Tibial nerve (tissue), 3 donors: ENCODE measurements at regions not wholly inside any gene's neighbourhood (a gene's known extent, or its start where the extent isn't known, plus 50 kb on each side); places are given as distances from the start of the nearest gene placed in this dataset.

Experiments
- CTCF ChIP-seq, 5 experiments: fragments of 200-600 bp in 3 of 5; fragments of 450-650 bp in 2 of 5; sonication (generic) in 3 of 5; IDR thresholded peaks; one replicate each; pipeline ENCODE4 v1.5.1; 2016 to 2019; ENCODE audit warnings: antibody characterized with exemption in 5 of 5, mild to moderate bottlenecking in 3 of 5, moderate library complexity in 2 of 5
- POLR2A ChIP-seq, 2 donors: fragments of 450-650 bp; IDR thresholded peaks; one replicate each; pipeline ENCODE4 v1.6.1; 2017; ENCODE audit warnings: antibody characterized with exemption in 2 of 2, mild to moderate bottlenecking in 2 of 2, moderate library complexity in 2 of 2

- no peak for TF ChIP-seq CTCF (IDR thresholded peaks at IDR 0.05)
- TF ChIP-seq POLR2A (IDR thresholded peaks at IDR 0.05) = no peak
Observed at GRCh38 chr6:14241255-14242070, 123.9 kb downstream of the CD83 start.
